GM21737 (cell line): ENCODE measurements at regions not wholly inside any gene's neighbourhood (a gene's known extent, or its start where the extent isn't known, plus 50 kb on each side); places are given as distances from the start of the nearest gene placed in this dataset.

Source experiments
- ATAC-seq: cut with Tn5 transposase; IDR thresholded peaks from one replicate; pipeline ENCODE4 v1.9.1; 2021; ENCODE audit warnings: mild to moderate bottlenecking, moderate library complexity; ENCODE audit not compliant: unreplicated experiment

DNA sequence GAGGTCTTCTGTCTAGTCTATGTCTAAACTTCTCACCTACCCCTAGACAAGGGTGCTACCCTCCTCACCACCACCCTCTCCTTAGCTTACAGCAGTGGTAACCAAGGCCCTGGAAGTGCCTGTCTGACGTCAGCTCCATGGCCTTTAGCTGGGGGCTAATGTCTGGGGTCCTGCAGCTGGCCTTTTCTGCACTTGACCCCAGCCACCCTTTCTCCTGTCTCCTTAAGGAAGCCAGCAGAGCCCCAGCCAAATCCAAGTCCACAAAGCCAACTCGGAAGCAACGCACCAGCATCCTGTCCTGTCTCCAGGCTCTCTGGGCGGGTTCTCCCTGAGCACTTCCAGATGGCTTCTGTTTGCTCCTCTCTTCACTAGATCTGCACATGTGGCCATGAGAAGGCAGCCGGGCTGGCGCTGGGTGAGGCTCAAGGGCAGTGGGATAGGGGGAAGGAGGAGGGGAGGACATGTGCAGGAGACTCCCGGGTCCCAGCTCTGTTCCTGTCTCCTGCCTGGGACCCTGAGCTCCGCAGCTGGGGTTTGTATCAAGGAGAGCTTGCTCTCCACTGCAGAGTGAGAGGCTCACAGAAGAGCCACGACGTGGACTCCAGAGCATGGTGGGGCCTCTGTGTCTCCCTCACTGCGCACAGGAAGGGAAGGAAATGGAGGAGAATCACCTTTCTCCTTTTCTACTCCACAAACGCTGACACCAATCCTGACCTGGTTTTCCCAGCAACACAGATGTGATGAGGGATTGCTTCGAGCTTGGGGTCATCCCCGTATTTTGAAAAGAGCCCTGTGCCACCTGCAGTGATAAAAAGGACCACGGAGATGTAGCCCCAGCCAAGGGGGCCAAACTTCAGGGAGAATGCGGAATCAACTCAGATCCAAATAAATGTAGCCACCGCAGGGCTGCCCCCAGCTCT lies 204.2 kb downstream of the USP12 start:
- no peak for ATAC-seq

DNA sequence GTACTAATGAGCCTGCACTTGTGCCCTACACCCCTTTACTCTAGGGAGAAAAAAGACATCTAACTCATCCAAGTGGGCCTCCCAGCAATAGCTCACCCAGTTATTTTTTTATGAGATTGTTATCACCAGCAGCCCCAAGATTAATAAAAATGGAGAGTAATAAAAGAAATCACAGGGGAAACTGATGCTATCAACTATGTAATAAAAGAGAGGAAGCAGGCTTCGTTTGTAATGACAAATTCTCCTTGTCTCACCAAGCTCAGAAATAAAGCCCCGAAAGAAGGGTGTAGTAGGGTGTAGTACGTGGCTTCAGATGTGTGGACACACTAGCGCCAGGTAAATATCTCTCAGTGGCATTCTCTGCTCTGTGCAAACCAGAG lies 204.9 kb downstream of the USP12 start:
- no peak for ATAC-seq

DNA sequence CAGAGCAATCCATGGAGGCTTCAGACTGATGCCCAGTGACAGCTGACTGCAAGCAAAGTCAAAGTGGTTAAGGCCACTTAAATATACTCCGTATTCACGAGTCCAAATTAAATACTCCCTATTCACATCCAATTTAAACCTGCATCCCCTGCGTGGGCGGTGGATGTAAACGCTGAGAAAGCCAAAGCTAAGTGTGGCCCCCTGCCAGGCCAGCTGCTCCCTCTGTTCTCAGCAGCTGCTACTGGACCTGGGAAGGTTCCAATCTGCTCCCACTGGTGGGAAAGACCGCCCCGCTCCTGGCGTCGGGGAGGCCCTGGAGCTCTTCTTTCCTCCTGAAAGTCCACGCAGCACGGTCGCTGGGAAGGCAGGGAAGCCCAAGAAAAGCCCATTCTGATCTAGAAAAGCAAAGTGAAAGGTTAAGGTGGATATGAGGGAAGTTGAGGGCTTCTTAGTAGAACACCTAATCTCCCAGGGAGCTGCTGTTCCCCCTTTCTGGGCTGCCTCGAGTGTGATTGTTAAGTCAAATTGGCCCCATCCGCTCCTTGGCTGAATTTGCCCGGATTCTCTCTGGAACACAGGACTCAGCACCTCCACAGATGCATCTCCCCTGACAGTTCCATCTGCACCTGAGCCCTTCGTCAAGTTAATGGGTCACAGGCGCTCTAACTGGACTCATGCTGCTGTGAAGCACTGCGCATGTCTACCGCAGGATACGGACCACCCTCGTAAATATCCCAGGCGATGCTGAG lies 205.5 kb downstream of the USP12 start:
- ATAC-seq: no peak

DNA sequence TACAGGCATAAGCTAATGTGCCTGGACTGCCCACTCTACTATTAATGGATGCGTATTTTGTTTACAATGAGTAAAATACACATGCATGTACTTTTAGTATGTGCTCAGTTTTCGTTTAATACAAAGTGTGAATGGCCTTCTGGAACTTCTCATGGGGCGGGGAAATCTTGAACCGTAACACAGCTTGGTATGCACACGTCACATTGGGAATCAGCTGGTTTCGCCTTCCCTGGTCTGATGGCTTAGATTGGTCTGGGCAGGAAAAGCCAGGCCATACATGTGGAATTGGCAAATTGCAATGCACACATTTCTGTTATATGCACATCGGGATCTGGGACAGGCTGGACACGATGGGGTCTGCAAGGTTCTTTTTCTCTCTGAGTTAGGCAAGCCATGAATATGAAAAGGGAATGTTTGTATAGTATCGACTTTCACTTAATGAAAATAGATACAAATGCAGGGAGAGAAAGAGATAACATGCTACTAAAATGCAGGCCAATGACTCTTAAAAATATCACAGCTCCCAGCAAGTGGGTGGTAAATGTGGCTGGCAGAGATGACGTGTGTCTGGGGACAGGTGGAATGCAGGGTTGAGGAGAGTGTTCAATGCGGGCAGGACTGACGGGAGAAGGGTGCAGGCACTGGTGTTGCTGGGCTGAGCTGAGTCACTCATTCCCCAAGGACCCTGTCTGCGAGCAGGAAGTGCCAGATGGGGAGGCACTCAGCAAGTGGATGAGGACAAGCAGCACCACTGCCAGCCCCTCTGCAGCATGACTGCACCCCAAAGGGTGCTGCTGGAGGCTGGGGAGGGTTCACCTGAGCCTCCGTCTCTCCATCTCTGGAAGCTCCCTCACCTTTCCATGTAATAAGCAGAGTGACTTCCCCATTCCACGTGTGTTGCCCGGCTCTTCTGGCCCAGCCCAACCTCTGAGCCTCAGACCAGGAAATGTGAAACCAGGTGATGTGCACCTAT lies 204.0 kb upstream of the GPR12 start:
- ATAC-seq: no peak

DNA sequence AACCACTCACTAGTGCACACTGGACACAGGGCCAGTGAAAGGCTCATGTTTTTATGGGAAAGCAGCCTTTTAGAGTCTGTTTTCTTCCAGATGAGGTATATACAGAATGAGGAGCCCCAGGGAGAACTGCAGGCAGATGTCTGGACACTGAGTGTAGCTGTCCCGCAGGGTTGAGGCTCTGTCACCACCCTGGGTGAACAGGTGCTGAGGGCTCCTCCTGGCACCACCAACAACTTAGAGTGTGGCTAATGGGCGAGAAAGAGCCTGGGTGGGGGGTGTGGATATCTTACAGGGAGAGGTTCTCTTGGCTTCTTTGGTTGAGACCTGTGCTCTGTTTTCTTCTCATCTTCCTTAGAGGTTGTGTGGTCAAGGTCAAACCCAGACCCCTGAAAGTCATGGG lies 202.1 kb upstream of the GPR12 start:
- no peak for ATAC-seq

DNA sequence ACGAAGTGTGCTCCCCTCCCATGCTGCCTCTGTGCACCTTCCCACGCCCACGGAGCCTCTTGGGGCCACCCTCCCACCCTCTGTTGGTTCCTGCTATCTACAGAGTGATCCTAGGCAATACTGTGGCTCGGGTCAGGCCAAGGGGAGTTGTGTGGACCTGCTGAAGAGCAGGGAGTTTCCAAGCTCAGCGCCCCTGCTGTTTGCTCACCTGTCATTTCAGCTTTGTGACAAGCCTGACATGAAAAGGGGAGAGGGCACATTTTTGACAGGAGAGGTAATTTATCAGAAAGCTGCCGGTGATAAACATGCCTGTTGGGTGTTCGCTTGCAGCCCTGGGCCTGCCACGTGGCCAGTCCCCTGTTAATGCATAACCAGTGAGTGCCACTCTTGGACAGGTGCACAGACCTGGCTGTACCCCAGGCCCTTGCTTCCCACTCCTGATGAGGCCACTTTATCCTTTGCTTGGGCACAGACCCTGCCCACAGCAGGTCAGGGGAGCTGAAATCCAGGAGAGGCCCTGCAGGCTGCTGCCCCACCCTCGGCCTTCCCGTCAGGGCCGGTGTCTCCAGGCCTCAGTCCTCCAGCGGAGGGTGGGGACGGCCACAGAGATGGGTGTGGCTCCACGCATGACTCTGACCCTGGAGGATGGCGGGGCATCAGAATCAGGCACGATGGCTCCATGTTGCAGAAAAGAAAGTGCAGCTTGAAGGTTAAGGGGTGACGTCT lies 201.5 kb upstream of the GPR12 start:
- ATAC-seq: no peak

DNA sequence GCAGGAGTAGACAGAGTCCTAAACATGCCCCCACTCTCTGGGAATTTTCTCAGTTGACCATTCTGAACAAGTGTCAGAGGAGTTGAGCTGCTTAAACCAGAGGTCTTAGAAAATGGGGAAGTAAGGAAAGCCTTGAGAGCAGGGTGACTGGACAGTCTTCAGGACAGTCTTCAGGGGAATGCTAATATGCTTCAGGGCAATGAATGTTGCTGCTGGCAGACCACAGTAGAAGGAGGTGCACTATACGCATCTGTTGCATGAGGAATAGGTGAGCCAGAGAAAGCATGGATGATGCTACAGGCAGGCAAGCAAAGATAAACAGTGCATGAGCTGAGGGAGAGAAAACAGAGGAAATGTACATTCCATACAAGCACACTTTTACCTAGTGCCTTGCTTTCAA lies 196.6 kb upstream of the GPR12 start:
- no peak for ATAC-seq

DNA sequence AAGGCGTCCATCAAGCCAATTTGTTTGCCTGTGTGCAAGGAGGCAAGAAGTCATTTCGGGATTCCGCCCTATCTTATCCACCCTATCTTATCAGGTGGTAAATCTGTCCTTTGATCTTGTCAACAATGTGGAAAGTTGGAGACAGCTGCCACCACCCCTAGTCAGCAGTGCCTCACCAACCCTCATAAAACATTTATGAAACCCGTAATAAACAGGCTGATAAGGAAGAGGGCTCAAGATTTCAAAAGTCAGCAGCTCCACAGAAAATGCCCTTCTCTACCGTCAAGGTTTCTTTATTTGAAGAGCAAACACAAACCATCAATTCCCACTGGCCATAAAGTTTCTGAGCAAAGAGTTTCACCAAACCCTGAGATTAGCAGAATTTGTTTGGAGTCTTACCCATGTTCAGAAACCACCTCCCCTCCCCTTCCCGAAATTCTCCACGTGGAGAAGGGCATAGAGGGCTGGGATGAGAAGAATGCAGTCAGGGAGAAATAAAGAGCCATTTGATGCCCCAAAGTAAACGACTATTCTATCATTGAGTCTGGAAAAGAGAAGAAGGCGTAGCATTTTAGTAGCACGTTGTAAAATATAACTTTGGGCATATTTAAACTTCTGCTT lies 196.0 kb upstream of the GPR12 start:
- no peak for ATAC-seq

DNA sequence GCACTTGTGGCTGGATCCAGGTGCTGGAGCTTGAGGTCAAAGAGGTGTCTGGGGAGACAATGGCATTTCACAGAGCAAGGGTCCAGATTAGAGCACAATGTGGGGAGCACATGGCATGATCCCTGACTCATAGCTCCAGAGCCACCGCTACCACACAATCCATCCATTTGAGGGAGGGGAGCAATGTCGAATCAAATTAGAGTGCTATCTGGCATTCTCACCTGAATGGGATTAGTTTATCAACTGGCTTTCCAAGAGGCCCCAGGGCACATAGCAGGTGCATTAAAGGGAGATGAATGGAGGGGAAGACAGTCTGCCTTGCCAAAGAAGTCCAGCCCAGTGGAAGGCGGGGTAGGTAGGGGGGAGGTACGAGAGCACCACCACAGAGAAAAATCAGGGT lies 194.4 kb upstream of the GPR12 start:
- no peak for ATAC-seq

DNA sequence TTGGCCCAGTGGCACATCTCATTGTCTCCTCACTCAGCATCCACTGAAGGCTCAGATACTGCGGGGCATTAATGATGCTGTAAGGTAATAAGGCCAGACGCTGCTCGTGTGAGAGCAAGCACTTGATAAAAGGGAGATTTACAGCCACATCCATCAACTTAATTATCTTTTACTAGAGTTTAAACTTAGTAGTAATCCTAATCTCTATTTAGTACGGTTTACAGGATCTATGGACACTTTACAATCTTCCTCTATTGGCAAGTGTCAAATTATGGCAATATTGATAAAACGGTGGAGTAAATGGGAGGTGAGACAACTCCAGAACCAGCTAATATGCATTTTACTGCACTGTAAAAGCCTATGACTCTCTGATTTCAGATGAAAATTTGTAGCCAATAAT lies 192.7 kb upstream of the GPR12 start:
- no peak for ATAC-seq

DNA sequence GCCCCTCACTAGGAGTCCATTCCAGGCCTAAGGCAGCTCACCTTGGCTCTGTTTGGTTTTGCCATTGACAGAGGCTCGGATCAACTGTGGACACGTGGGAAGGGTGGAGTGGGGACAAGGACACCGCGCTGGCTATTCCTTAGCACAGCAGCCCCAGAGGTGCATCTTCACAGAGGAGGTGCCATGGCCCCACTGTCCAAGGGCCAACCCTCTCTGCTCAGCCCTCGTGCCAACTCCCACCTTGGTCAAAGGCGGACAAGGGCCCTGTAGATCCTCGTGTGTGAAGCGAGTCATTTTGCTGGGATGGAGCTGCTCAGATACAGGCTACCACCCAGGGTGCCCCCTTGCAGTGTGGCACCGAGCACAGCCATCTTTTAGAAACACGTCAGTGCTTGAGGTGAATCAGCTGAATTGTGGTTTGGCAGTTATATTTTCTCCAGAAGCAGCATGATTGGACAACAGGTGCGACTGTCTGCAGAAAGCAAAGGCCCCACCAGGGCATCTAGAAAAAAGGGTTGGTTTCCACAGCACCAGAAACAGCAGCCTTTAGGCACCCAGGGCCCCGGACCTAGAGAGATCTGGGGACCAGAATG lies 192.1 kb upstream of the GPR12 start:
- ATAC-seq: no peak

DNA sequence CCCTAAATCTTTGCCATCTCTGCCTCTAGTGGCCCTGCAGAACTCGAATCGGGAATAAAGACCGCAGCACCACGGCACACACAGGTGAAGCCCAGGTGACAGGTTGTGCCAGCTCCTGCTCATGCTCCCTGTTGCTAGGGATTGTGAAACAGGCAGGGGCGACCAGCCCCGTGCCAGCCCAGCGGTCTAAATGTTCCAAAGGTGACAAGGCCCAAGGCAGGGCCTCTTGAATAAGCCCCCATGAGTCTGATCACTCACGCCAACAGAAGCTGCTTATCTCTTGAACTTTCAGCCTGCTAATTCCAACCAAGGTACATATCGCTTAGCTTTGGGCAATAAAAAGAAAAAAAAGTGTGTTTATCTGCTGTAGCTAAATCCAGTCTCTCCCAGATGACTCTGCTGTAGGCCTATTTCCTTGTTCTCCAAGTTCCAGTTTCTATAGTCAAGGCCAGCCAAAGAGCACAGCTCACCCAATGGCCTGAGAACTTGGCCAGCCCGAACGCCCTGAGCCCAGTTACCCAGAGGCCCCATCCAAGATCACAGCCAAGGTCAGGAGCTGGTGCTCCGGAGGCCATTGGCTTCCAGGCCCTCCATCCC lies 191.1 kb upstream of the GPR12 start:
- no peak for ATAC-seq

DNA sequence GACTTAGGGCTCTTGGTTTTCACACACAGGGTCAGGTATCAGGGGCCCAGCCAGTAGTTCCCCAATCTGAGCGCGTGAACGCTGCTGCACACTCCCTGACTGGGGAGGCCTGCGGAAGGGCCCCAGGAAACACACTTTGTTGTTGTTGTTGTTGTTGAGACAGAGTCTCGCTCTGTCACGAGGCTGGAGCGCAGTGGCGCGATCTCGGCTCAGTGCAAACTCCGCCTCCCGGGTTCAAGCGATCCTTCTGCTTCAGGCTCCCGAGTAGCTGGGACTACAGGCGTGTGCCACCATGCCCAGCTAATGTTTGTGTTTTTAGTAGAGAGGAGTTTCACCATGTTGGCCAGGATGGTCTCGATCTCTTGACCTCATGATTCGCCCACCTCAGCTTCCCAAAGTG lies 190.4 kb upstream of the GPR12 start:
- no peak for ATAC-seq

DNA sequence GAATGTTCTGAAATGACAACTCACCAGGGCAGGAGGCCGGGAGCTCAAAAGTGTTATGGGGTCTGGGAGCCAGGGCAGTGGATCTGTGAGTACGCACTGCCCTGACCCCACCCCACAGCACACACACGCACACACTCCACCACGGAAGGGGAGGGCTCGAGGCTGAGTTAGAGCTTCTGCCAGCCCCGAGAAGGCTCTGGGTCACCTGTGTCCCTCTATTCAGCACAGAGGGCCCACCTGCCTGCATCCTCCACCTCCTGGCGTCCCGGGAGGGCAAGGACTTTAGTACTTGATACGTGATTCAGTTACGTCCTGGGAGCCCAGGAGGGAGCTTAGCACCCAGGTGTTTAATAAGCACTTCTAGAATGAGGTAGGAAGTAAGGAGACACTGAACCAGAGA lies 190.0 kb upstream of the GPR12 start:
- ATAC-seq: no peak

DNA sequence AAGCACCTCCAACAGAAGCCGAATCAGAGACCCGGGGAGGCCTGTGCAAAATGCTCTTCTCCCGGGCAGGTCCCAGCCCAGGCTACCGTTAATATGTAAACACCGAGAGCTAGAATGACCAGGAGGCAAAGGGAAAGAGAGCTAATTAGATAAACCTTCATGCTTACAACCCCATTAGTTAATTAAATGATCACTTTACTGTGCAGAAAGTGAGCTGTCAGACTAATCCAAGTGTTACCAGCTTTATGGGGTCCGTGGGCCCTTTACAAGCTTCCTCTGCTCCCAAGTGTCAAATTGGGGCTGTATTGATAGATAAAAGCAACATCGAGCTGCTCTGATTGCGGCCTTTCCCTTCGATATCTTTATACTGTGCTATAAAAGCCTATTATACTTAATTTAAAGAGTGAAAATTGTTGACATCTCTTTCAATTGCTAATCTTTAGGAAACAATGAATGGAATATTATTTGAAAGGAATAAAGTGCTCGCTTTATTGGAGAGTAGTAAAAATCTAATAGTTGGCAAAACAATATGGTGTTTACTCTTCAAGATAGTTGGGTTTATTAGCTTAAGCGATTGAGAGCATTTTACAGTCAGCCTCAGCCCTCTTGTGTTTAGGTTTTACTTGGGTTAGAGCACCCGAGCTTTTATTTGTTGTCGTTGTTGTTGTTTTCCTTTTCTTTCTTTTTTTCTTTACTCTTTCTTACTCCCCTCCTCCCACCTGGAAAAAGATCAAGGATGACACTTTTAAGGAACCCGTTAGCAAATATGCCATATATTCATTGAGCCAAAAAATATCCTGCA lies 189.3 kb upstream of the GPR12 start:
- no peak for ATAC-seq

DNA sequence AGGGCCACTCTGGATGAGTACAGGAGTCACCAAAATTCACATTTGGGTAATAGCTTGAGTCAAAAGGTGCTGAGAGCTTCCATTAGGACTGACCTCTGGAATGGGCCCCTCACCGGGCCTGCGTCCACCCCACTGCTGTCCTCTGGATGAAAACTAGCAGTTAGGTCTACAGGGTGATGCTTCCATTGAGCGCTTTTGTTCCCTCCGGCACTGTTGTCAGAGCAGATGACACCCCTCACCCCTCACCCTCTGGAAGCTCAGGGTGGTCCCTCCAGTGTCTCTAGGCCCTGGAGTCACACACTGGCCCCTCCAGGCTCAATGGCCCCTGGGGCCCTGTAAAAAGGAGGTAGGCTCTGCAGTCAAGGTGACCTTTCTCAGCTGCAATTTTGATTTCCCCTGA lies 187.8 kb upstream of the GPR12 start:
- ATAC-seq: no peak

DNA sequence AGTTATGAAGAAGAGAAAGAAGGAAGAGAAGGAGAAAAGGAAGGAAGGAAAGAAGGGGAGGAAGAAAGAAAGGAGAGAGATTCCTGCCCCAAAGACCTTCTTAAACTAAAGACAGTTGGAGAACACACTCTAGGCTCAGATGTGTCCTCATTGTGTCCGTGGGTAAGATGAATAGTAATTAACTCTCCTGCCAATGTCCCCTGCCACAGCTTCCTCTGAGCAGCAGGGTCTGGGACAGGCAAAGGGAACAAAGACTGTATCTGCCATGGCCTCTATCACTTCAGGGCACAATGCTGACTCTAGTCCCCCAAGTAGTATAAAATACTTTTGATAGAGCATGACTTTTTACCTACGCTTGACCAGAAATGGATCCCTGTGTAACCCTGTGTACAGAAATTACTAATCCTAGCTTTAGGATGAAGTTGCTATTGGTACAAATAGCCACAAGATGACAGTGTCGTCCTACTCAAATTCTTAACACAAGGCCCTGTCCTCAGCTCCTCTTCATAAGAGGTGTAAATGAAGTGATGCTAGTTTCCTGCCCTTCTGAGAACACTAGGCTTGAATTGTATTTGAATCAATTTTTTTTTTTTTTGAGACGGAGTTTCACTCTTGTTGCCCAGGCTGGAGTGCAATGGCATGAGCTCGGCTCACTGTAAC lies 186.2 kb upstream of the GPR12 start:
- no peak for ATAC-seq

DNA sequence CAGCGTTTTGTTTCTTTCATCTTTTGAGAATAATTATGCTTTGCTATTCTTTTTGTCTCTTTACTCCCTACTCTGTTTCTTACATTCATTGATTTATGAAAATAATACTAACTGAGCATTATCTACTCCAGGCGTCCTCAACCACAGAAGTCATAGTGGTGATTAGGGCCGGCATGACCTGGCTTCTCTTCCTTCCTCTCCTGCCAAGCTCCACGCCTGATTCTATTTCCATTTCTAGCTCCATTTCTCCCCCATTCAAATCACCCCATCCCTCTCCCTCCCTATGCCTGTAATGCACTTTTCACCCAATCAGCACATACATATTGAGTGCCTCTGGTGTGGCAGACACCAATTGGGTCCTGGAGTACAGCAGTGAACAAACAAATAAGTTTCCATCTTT lies 183.2 kb upstream of the GPR12 start:
- ATAC-seq: no peak
